K562 (cell line): ENCODE measurements at regions not wholly inside any gene's neighbourhood (a gene's known extent, or its start where the extent isn't known, plus 50 kb on each side); places are given as distances from the start of the nearest gene placed in this dataset.

Source experiments
- CSDE1 ChIP-seq, 2 experiments: fragments of 450-650 bp; IDR thresholded peaks; 2 replicates each; pipeline ENCODE4 v1.6.1; 2016; ENCODE audit warnings: mild to moderate bottlenecking in 1 of 2
- ELF2 ChIP-seq: fragments of 250-450 bp; sonication (Bioruptor Pico); IDR thresholded peaks from 2 replicates; pipeline ENCODE4 v1.5.0; 2021; ENCODE audit warnings: mild to moderate bottlenecking
- GTF2F1 ChIP-seq: IDR thresholded peaks from 2 replicates; pipeline ENCODE4 v1.6.1; 2011; ENCODE audit warnings: low read depth, low read length, improper control_type of control experiment
- HDAC1 ChIP-seq, 2 experiments: fragments of 450-650 bp; IDR thresholded peaks; 2 replicates each; pipeline ENCODE4 v1.6.1; 2016 to 2017; ENCODE audit warnings: inconsistent platforms in 1 of 2, mild to moderate bottlenecking in 1 of 2, moderate library complexity in 1 of 2
- IRF2 ChIP-seq: sonication (generic); formaldehyde crosslinking; IDR thresholded peaks from 2 replicates; pipeline ENCODE4 v1.8.1; 2022; ENCODE audit warnings: mild to moderate bottlenecking, missing genetic modification reagents
- NR2C2 ChIP-seq, 2 experiments: fragments of 200-800 bp in 1 of 2; sonication (Bioruptor generic) in 1 of 2; sonication (generic) in 1 of 2; formaldehyde crosslinking in 1 of 2; IDR thresholded peaks; 2 replicates each; pipeline versions ENCODE4 v1.6.1 to v1.8.0; 2016 to 2022; ENCODE audit warnings: mild to moderate bottlenecking in 1 of 2, missing compliant biosample characterization in 1 of 2, missing genetic modification characterization in 1 of 2, missing genetic modification reagents in 1 of 2
- OTX1 ChIP-seq: fragments of 450-650 bp; formaldehyde crosslinking; IDR thresholded peaks from 2 replicates; pipeline ENCODE4 v1.4.0; 2022; ENCODE audit warnings: mild to moderate bottlenecking
- PHTF2 ChIP-seq: fragments of 250-450 bp; sonication (Bioruptor Pico); IDR thresholded peaks from 2 replicates; pipeline ENCODE4 v1.5.0; 2021; ENCODE audit warnings: mild to moderate bottlenecking
- PPARD ChIP-seq: fragments of 250-450 bp; sonication (Bioruptor Pico); IDR thresholded peaks from 2 replicates; pipeline ENCODE4 v1.8.0; 2022; ENCODE audit warnings: inconsistent platforms, mild to moderate bottlenecking, moderate library complexity
- RHOXF2B ChIP-seq: fragments of 250-450 bp; sonication (Bioruptor Pico); conservative IDR thresholded peaks from 2 replicates; pipeline ENCODE4 v1.5.1; 2021
- SMAD2 ChIP-seq: fragments of 150-350 bp; IDR thresholded peaks from 2 replicates; pipeline ENCODE4 v1.6.1; 2014; ENCODE audit warnings: low read depth, mild to moderate bottlenecking, low read length
- TFE3 ChIP-seq: fragments of 450-650 bp; formaldehyde crosslinking; IDR thresholded peaks from 2 replicates; pipeline ENCODE4 v1.4.0; 2020; ENCODE audit warnings: mild to moderate bottlenecking, mixed read lengths
- THAP12 ChIP-seq: fragments of 250-450 bp; sonication (Bioruptor Pico); IDR thresholded peaks from 2 replicates; pipeline ENCODE4 v1.9.0; 2021; ENCODE audit warnings: mild to moderate bottlenecking, inconsistent platforms
- ZBTB2 ChIP-seq: fragments of 450-650 bp; IDR thresholded peaks from 2 replicates; pipeline ENCODE4 v1.6.1; 2016; ENCODE audit warnings: antibody characterized with exemption
- ZNF311 ChIP-seq: fragments of 250-450 bp; sonication (Bioruptor Pico); IDR thresholded peaks from 2 replicates; pipeline ENCODE4 v1.4.0; 2020; ENCODE audit warnings: mild to moderate bottlenecking, moderate library complexity
- ZNF354B ChIP-seq: fragments of 250-450 bp; sonication (Bioruptor Pico); IDR thresholded peaks from 2 replicates; pipeline ENCODE4 v1.4.0; 2020
- ZNF609 ChIP-seq: sonication (generic); formaldehyde crosslinking; IDR thresholded peaks from 2 replicates; pipeline ENCODE4 v1.8.1; 2023; ENCODE audit warnings: missing genetic modification reagents, mild to moderate bottlenecking, borderline replicate concordance

- TF ChIP-seq ZNF609: no peak
- no peak for TF ChIP-seq ZNF311 (CRISPR knock-in tag)
- TF ChIP-seq ELF2: no peak
- 0 out of 2 replicates have a peak, but pooled peaks have one; percentile 5 for TF ChIP-seq TFE3 (CRISPR knock-in tag)
- TF ChIP-seq THAP12 (CRISPR knock-in tag): 0 out of 2 replicates have a peak, but pooled peaks have one; percentile 15
- no peak for TF ChIP-seq ZNF354B (CRISPR knock-in tag)
- no peak for TF ChIP-seq RHOXF2B (CRISPR knock-in tag)
- TF ChIP-seq HDAC1 (IDR thresholded peaks at IDR 0.05): no peak
- TF ChIP-seq PHTF2 (CRISPR knock-in tag): 0 out of 2 replicates have a peak, but pooled peaks have one; percentile 34
- TF ChIP-seq CSDE1 (IDR thresholded peaks at IDR 0.05): no peak
- 0 out of 2 replicates have a peak, but pooled peaks have one; percentile 69 for TF ChIP-seq IRF2 (CRISPR knock-in tag)
- 0 out of 2 replicates have a peak, but pooled peaks have one; percentile 13 for TF ChIP-seq NR2C2 (CRISPR knock-in tag; IDR thresholded peaks at IDR 0.05)
- TF ChIP-seq NR2C2 (tag; IDR thresholded peaks at IDR 0.05): no peak
- no peak for TF ChIP-seq GTF2F1
- 0 out of 2 replicates have a peak, but pooled peaks have one; percentile 38 for TF ChIP-seq OTX1
- TF ChIP-seq ZBTB2: no peak
- no peak for TF ChIP-seq SMAD2
- TF ChIP-seq PPARD (CRISPR knock-in tag): 0 out of 2 replicates have a peak, but pooled peaks have one; percentile 56
Observed at GRCh38 chr22:22176929-22177616, 67.5 kb upstream of the VPREB1 start (continued).
